ENCODE measurements at regions not wholly inside any gene's neighbourhood (a gene's known extent, or its start where the extent isn't known, plus 50 kb on each side); places are given as distances from the start of the nearest gene placed in this dataset.
A peak's percentile ranks its signal among the peaks of the same experiment; 100 is the strongest.

- peaks cover 3% of the 10 kb centered on the region for H3K9me3 ChIP-seq
- H3K4me1 ChIP-seq (ENCODE audit: low read depth) = no peaks in the 10 kb centered on the region
- ATAC-seq (no peak), DNase-seq (no peak)
- no peaks in the 10 kb centered on the region for H3K36me3 ChIP-seq (ENCODE audit: low read depth)
- intact Hi-C loops (cut with DNase I, micrococcal nuclease) = no loop called here
- H3K4me3 ChIP-seq = no peak overlapping the region
- no peak for TF ChIP-seq CTCF (IDR thresholded peaks at IDR 0.05)
Observed at GRCh38 chr21:16408280-16408679, 678.5 kb downstream of the USP25 start.

- Histone ChIP-seq H3K4me3 (no peak overlapping the region), H3K4me1 (ENCODE audit: low read depth) (no peaks in the 10 kb centered on the region), H3K36me3 (ENCODE audit: low read depth) (no peaks in the 10 kb centered on the region), H3K9me3 (peaks cover 3% of the 10 kb centered on the region)
- intact Hi-C loops (cut with DNase I, micrococcal nuclease) = no loop called here
- ATAC-seq (no peak), DNase-seq (no peak)
- TF ChIP-seq CTCF (IDR thresholded peaks at IDR 0.05) = no peak
Observed at GRCh38 chr21:16409352-16409751, 679.6 kb downstream of the USP25 start.

- ATAC-seq (no peak), DNase-seq (no peak)
- H3K36me3 ChIP-seq (ENCODE audit: low read depth) = no peaks in the 10 kb centered on the region
- H3K4me3 ChIP-seq = no peak overlapping the region
- no peaks in the 10 kb centered on the region for H3K9me3 ChIP-seq
- H3K4me1 ChIP-seq (ENCODE audit: low read depth) = peaks cover 3% of the 10 kb centered on the region
- TF ChIP-seq CTCF (IDR thresholded peaks at IDR 0.05) = no peak
- intact Hi-C loops (cut with DNase I, micrococcal nuclease) = no loop called here
Observed at GRCh38 chr21:16418226-16418625, 688.4 kb downstream of the USP25 start.

- ATAC-seq (no peak), DNase-seq (no peak)
- intact Hi-C loops (cut with DNase I, micrococcal nuclease) = no loop called here
- H3K36me3 ChIP-seq (ENCODE audit: low read depth) = no peaks in the 10 kb centered on the region
- TF ChIP-seq CTCF (IDR thresholded peaks at IDR 0.05) = no peak
- peaks cover 3% of the 10 kb centered on the region for H3K4me1 ChIP-seq (ENCODE audit: low read depth)
- no peaks in the 10 kb centered on the region for H3K9me3 ChIP-seq
- no peak overlapping the region for H3K4me3 ChIP-seq
Observed at GRCh38 chr21:16418642-16419041, 688.9 kb downstream of the USP25 start.

- Histone ChIP-seq H3K36me3 (ENCODE audit: low read depth) (no peaks in the 10 kb centered on the region), H3K9me3 (no peaks in the 10 kb centered on the region), H3K4me1 (ENCODE audit: low read depth) (peaks cover 3% of the 10 kb centered on the region), H3K4me3 (no peak overlapping the region)
- no peak for TF ChIP-seq CTCF (IDR thresholded peaks at IDR 0.05)
- ATAC-seq = peak; percentile 12
- intact Hi-C loops (cut with DNase I, micrococcal nuclease) = no loop called here
- peak in 1 of 3 donors; percentile 13 for DNase-seq
Observed at GRCh38 chr21:16419188-16419921, 689.6 kb downstream of the USP25 start.

Measured in mucosa of descending colon (tissue), 3 donors.